MG63 (cell line): ENCODE measurements at regions not wholly inside any gene's neighbourhood (a gene's known extent, or its start where the extent isn't known, plus 50 kb on each side); places are given as distances from the start of the nearest gene placed in this dataset.
"Not testable (repeated sequence)": the region's sequence is repeated elsewhere in the genome, so short reads cannot be mapped to it uniquely, and the experiment has no call there.

Source experiments
- DNase-seq: peaks from one replicate; pipeline ENCODE4 v3.0.0-alpha.2; 2020
- H3K27me3 ChIP-seq: fragments of 250-450 bp; sonication (Bioruptor Pico); 2 replicates; pipeline ENCODE4 v1.5.1; 2020; ENCODE audit warnings: mild to moderate bottlenecking, moderate library complexity
- H3K36me3 ChIP-seq: fragments of 250-450 bp; sonication (Bioruptor Pico); 2 replicates; pipeline ENCODE4 v1.5.1; 2020; ENCODE audit warnings: mild to moderate bottlenecking, moderate library complexity
- H3K4me3 ChIP-seq: fragments of 250-450 bp; sonication (Bioruptor Pico); 2 replicates; pipeline ENCODE4 v1.5.1; 2020; ENCODE audit warnings: mild to moderate bottlenecking, moderate library complexity
- H3K9me3 ChIP-seq: fragments of 250-450 bp; sonication (Bioruptor Pico); 2 replicates; pipeline ENCODE4 v1.5.1; 2020; ENCODE audit warnings: mild to moderate bottlenecking, moderate library complexity

GRCh38 chr22:48289954-48290353, 1527.5 kb downstream of the TBC1D22A start:
- not testable (repeated sequence) for H3K36me3 ChIP-seq, H3K4me3 ChIP-seq, H3K9me3 ChIP-seq, H3K27me3 ChIP-seq, DNase-seq

GRCh38 chr22:48288376-48288940, 1526.0 kb downstream of the TBC1D22A start:
- H3K9me3 ChIP-seq = no peaks in the 10 kb centered on the region
- no peak for DNase-seq
- H3K4me3 ChIP-seq = no peak overlapping the region
- no peaks in the 10 kb centered on the region for H3K27me3 ChIP-seq
- H3K36me3 ChIP-seq = no peaks in the 10 kb centered on the region

GRCh38 chr22:48287031-48287430, 1524.6 kb downstream of the TBC1D22A start:
- Histone ChIP-seq H3K9me3 (no peaks in the 10 kb centered on the region), H3K4me3 (no peak overlapping the region), H3K27me3 (no peaks in the 10 kb centered on the region), H3K36me3 (no peaks in the 10 kb centered on the region)
- DNase-seq = no peak

- Histone ChIP-seq H3K36me3 (no peaks in the 10 kb centered on the region), H3K4me3 (no peak overlapping the region), H3K27me3 (no peaks in the 10 kb centered on the region), H3K9me3 (no peaks in the 10 kb centered on the region)
- no peak for DNase-seq
Observed at GRCh38 chr22:48284671-48285070, 1522.2 kb downstream of the TBC1D22A start.

GRCh38 chr22:48282804-48283203, 1520.4 kb downstream of the TBC1D22A start:
- H3K4me3 ChIP-seq = no peak overlapping the region
- no peaks in the 10 kb centered on the region for H3K9me3 ChIP-seq
- no peak for DNase-seq
- no peaks in the 10 kb centered on the region for H3K27me3 ChIP-seq
- no peaks in the 10 kb centered on the region for H3K36me3 ChIP-seq

- Histone ChIP-seq H3K27me3 (no peaks in the 10 kb centered on the region), H3K36me3 (no peaks in the 10 kb centered on the region), H3K9me3 (no peaks in the 10 kb centered on the region), H3K4me3 (no peak overlapping the region)
- no peak for DNase-seq
Observed at GRCh38 chr22:48279461-48279756, 1517.0 kb downstream of the TBC1D22A start.

- Histone ChIP-seq H3K9me3 (no peaks in the 10 kb centered on the region), H3K36me3 (no peaks in the 10 kb centered on the region), H3K27me3 (no peaks in the 10 kb centered on the region), H3K4me3 (no peak overlapping the region)
- DNase-seq = no peak
Observed at GRCh38 chr22:48278620-48279460, 1516.4 kb downstream of the TBC1D22A start.

- Histone ChIP-seq H3K36me3 (no peaks in the 10 kb centered on the region), H3K27me3 (no peaks in the 10 kb centered on the region), H3K9me3 (no peaks in the 10 kb centered on the region), H3K4me3 (no peak overlapping the region)
- no peak for DNase-seq
Observed at GRCh38 chr22:48277868-48278581, 1515.6 kb downstream of the TBC1D22A start.

GRCh38 chr22:48276994-48277867, 1514.8 kb downstream of the TBC1D22A start:
- Histone ChIP-seq H3K9me3 (no peaks in the 10 kb centered on the region), H3K4me3 (no peak overlapping the region), H3K27me3 (no peaks in the 10 kb centered on the region), H3K36me3 (no peaks in the 10 kb centered on the region)
- DNase-seq = no peak

- Histone ChIP-seq H3K4me3 (no peak overlapping the region), H3K27me3 (no peaks in the 10 kb centered on the region), H3K36me3 (no peaks in the 10 kb centered on the region), H3K9me3 (no peaks in the 10 kb centered on the region)
- no peak for DNase-seq
Observed at GRCh38 chr22:48275412-48275811, 1513.0 kb downstream of the TBC1D22A start.

- Histone ChIP-seq H3K4me3 (no peak overlapping the region), H3K36me3 (no peaks in the 10 kb centered on the region), H3K9me3 (no peaks in the 10 kb centered on the region), H3K27me3 (no peaks in the 10 kb centered on the region)
- DNase-seq = no peak
Observed at GRCh38 chr22:48270731-48271130, 1508.3 kb downstream of the TBC1D22A start.

GRCh38 chr22:48268771-48269552, 1506.5 kb downstream of the TBC1D22A start:
- Histone ChIP-seq H3K27me3 (no peaks in the 10 kb centered on the region), H3K9me3 (no peaks in the 10 kb centered on the region), H3K4me3 (no peak overlapping the region), H3K36me3 (no peaks in the 10 kb centered on the region)
- peak; percentile 11 for DNase-seq

GRCh38 chr22:48268293-48268692, 1505.8 kb downstream of the TBC1D22A start:
- H3K4me3 ChIP-seq = no peak overlapping the region
- no peaks in the 10 kb centered on the region for H3K9me3 ChIP-seq
- H3K27me3 ChIP-seq = no peaks in the 10 kb centered on the region
- no peaks in the 10 kb centered on the region for H3K36me3 ChIP-seq
- DNase-seq = no peak

GRCh38 chr22:48267681-48268080, 1505.2 kb downstream of the TBC1D22A start:
- H3K9me3 ChIP-seq = no peaks in the 10 kb centered on the region

GRCh38 chr22:48265000-48265625, 1502.7 kb downstream of the TBC1D22A start:
- no peak overlapping the region for H3K4me3 ChIP-seq
- DNase-seq = no peak
- no peaks in the 10 kb centered on the region for H3K36me3 ChIP-seq
- H3K27me3 ChIP-seq = no peaks in the 10 kb centered on the region
- H3K9me3 ChIP-seq = no peaks in the 10 kb centered on the region

More at GRCh38 chr22:48267681-48268080, 1505.2 kb downstream of the TBC1D22A start:
- no peaks in the 10 kb centered on the region for H3K36me3 ChIP-seq
- H3K4me3 ChIP-seq = no peak overlapping the region
- H3K27me3 ChIP-seq = no peaks in the 10 kb centered on the region
- DNase-seq = no peak

GRCh38 chr22:48264586-48264985, 1502.1 kb downstream of the TBC1D22A start:
- H3K27me3 ChIP-seq = no peaks in the 10 kb centered on the region
- DNase-seq = no peak
- no peaks in the 10 kb centered on the region for H3K9me3 ChIP-seq
- H3K4me3 ChIP-seq = no peak overlapping the region
- H3K36me3 ChIP-seq = no peaks in the 10 kb centered on the region
